ENCODE measurements at regions not wholly inside any gene's neighbourhood (a gene's known extent, or its start where the extent isn't known, plus 50 kb on each side); places are given as distances from the start of the nearest gene placed in this dataset.

- TF ChIP-seq EZH2 (IDR thresholded peaks at IDR 0.05) (no peak), FOXP2 (optimal IDR thresholded peaks at IDR 0.05; ENCODE audit: control extremely low read depth, extremely low read length, insufficient read depth) (no peak), POLR2AphosphoS5 (IDR thresholded peaks at IDR 0.05; ENCODE audit: borderline replicate concordance, low read depth, low read length) (no peak)
Observed at GRCh38 chr10:78871796-78872195, 197.0 kb upstream of the ZMIZ1 start.

GRCh38 chr10:78873413-78873812 lies 195.4 kb upstream of the ZMIZ1 start:
- DNase-seq (ENCODE audit: low read depth, low spot score), result no peak
- H3K4me3 ChIP-seq, result no peak overlapping the region
- H3K27ac ChIP-seq, result no peak overlapping the region
- TF ChIP-seq FOXP2 (optimal IDR thresholded peaks at IDR 0.05; ENCODE audit: control extremely low read depth, extremely low read length, insufficient read depth), result no peak
- TF ChIP-seq POLR2AphosphoS5 (IDR thresholded peaks at IDR 0.05; ENCODE audit: borderline replicate concordance, low read depth, low read length), result no peak
- TF ChIP-seq EZH2 (IDR thresholded peaks at IDR 0.05), result no peak
- no peaks in the 10 kb centered on the region for H3K36me3 ChIP-seq (ENCODE audit: insufficient read depth, low read length)
- no peak overlapping the region for H3K9ac ChIP-seq (ENCODE audit: insufficient read length)
- H3K9me3 ChIP-seq (ENCODE audit: low read depth, low read length), result no peaks in the 10 kb centered on the region

More at GRCh38 chr10:78871796-78872195, 197.0 kb upstream of the ZMIZ1 start:
- Histone ChIP-seq H3K4me3 (no peak overlapping the region), H3K9ac (ENCODE audit: insufficient read length) (no peak overlapping the region), H3K36me3 (ENCODE audit: insufficient read depth, low read length) (no peaks in the 10 kb centered on the region), H3K9me3 (ENCODE audit: low read depth, low read length) (no peaks in the 10 kb centered on the region), H3K27ac (no peak overlapping the region)
- DNase-seq (ENCODE audit: low read depth, low spot score), result no peak

DNA sequence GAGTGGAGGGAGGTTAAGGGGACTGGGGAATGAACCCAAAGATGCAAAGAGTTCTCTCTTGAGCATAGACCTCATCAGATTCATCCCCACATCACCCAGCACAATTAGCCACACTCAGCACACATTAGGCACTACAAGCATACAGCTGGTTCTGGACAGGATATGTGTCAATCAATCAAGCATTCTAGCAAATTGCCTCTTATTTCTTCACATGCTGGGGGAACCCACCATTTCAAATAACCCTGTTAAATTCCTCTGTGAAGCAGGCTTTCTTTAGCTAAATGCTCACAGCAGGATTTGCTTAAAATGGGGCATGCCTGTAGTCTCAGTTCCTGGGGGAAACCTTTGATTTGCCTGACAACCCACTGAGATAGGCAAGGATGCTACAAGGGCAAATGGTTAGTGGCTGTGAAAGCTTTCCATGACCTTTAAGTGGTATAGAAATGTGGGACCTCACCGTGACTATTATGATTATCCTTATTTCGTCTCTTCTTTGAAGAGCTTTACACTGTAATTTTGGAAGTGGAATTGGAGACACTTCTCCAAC lies 193.4 kb upstream of the ZMIZ1 start:
- no peak for DNase-seq (ENCODE audit: low read depth, low spot score)
- no peak for TF ChIP-seq EZH2 (IDR thresholded peaks at IDR 0.05)
- TF ChIP-seq FOXP2 (optimal IDR thresholded peaks at IDR 0.05; ENCODE audit: control extremely low read depth, extremely low read length, insufficient read depth), result no peak
- no peak for TF ChIP-seq POLR2AphosphoS5 (IDR thresholded peaks at IDR 0.05; ENCODE audit: borderline replicate concordance, low read depth, low read length)

GRCh38 chr10:78875932-78876331 lies 192.8 kb upstream of the ZMIZ1 start:
- no peak for TF ChIP-seq POLR2AphosphoS5 (IDR thresholded peaks at IDR 0.05; ENCODE audit: borderline replicate concordance, low read depth, low read length)
- TF ChIP-seq FOXP2 (optimal IDR thresholded peaks at IDR 0.05; ENCODE audit: control extremely low read depth, extremely low read length, insufficient read depth), result no peak
- no peak for TF ChIP-seq EZH2 (IDR thresholded peaks at IDR 0.05)
- DNase-seq (ENCODE audit: low read depth, low spot score), result no peak
- no peak overlapping the region for H3K27ac ChIP-seq
- H3K36me3 ChIP-seq (ENCODE audit: insufficient read depth, low read length), result no peaks in the 10 kb centered on the region
- H3K9ac ChIP-seq (ENCODE audit: insufficient read length), result no peak overlapping the region
- H3K9me3 ChIP-seq (ENCODE audit: low read depth, low read length), result no peaks in the 10 kb centered on the region
- no peak overlapping the region for H3K4me3 ChIP-seq

More for the DNA sequence above, 193.4 kb upstream of the ZMIZ1 start:
- Histone ChIP-seq H3K9ac (ENCODE audit: insufficient read length) (no peak overlapping the region), H3K36me3 (ENCODE audit: insufficient read depth, low read length) (no peaks in the 10 kb centered on the region), H3K4me3 (no peak overlapping the region), H3K9me3 (ENCODE audit: low read depth, low read length) (no peaks in the 10 kb centered on the region), H3K27ac (no peak overlapping the region)

- DNase-seq (ENCODE audit: low read depth, low spot score), result no peak
- no peaks in the 10 kb centered on the region for H3K36me3 ChIP-seq (ENCODE audit: insufficient read depth, low read length)
- TF ChIP-seq POLR2AphosphoS5 (IDR thresholded peaks at IDR 0.05; ENCODE audit: borderline replicate concordance, low read depth, low read length), result no peak
- no peak for TF ChIP-seq EZH2 (IDR thresholded peaks at IDR 0.05)
- TF ChIP-seq FOXP2 (optimal IDR thresholded peaks at IDR 0.05; ENCODE audit: control extremely low read depth, extremely low read length, insufficient read depth), result no peak
- no peak overlapping the region for H3K27ac ChIP-seq
- H3K9me3 ChIP-seq (ENCODE audit: low read depth, low read length), result no peaks in the 10 kb centered on the region
- no peak overlapping the region for H3K4me3 ChIP-seq
- H3K9ac ChIP-seq (ENCODE audit: insufficient read length), result no peak overlapping the region
Observed at GRCh38 chr10:78876449-78876848, 192.3 kb upstream of the ZMIZ1 start.

GRCh38 chr10:78879621-78880020 lies 189.1 kb upstream of the ZMIZ1 start:
- DNase-seq (ENCODE audit: low read depth, low spot score), result no peak
- TF ChIP-seq EZH2 (IDR thresholded peaks at IDR 0.05) (no peak), FOXP2 (optimal IDR thresholded peaks at IDR 0.05; ENCODE audit: control extremely low read depth, extremely low read length, insufficient read depth) (no peak)
- no peaks in the 10 kb centered on the region for H3K9me3 ChIP-seq (ENCODE audit: low read depth, low read length)
- no peaks in the 10 kb centered on the region for H3K36me3 ChIP-seq (ENCODE audit: insufficient read depth, low read length)
- no peak overlapping the region for H3K4me3 ChIP-seq
- H3K27ac ChIP-seq, result no peak overlapping the region
- H3K9ac ChIP-seq (ENCODE audit: insufficient read length), result no peak overlapping the region

- TF ChIP-seq EZH2 (IDR thresholded peaks at IDR 0.05) (no peak), POLR2AphosphoS5 (IDR thresholded peaks at IDR 0.05; ENCODE audit: borderline replicate concordance, low read depth, low read length) (no peak), FOXP2 (optimal IDR thresholded peaks at IDR 0.05; ENCODE audit: control extremely low read depth, extremely low read length, insufficient read depth) (no peak)
- Histone ChIP-seq H3K4me3 (no peak overlapping the region), H3K9me3 (ENCODE audit: low read depth, low read length) (no peaks in the 10 kb centered on the region), H3K36me3 (ENCODE audit: insufficient read depth, low read length) (no peaks in the 10 kb centered on the region), H3K9ac (ENCODE audit: insufficient read length) (no peak overlapping the region), H3K27ac (no peak overlapping the region)
- no peak for DNase-seq (ENCODE audit: low read depth, low spot score)
Observed at GRCh38 chr10:78886129-78886528, 182.6 kb upstream of the ZMIZ1 start.

GRCh38 chr10:78889536-78890063 lies 179.2 kb upstream of the ZMIZ1 start:
- Histone ChIP-seq H3K4me3 (no peak overlapping the region), H3K27ac (no peak overlapping the region), H3K9me3 (ENCODE audit: low read depth, low read length) (no peaks in the 10 kb centered on the region), H3K9ac (ENCODE audit: insufficient read length) (no peak overlapping the region), H3K36me3 (ENCODE audit: insufficient read depth, low read length) (no peaks in the 10 kb centered on the region)
- no peak for DNase-seq (ENCODE audit: low read depth, low spot score)
- TF ChIP-seq FOXP2 (optimal IDR thresholded peaks at IDR 0.05; ENCODE audit: control extremely low read depth, extremely low read length, insufficient read depth) (no peak), POLR2AphosphoS5 (IDR thresholded peaks at IDR 0.05; ENCODE audit: borderline replicate concordance, low read depth, low read length) (no peak), EZH2 (IDR thresholded peaks at IDR 0.05) (no peak)

DNA sequence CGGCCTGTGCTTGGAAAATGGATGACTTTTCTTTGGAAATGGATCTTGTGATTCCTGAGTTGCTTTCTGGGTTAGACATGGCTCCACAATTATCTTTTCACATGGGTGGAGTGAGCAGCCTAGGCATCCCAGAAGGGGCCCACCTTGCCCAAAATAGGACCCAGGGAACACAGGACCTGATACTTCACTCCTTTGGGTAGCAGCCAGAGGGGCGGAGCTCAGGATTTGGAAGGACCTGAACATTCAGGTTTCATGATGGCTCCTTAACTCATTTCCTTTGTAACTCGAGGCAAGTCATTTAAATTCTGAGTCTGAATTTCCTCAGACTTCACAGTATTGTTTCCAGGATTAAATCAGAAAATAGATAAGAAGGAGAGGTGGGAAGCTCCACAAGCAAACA lies 178.3 kb upstream of the ZMIZ1 start:
- no peak for DNase-seq (ENCODE audit: low read depth, low spot score)
- H3K36me3 ChIP-seq (ENCODE audit: insufficient read depth, low read length), result no peaks in the 10 kb centered on the region
- H3K4me3 ChIP-seq, result no peak overlapping the region
- TF ChIP-seq EZH2 (IDR thresholded peaks at IDR 0.05) (no peak), FOXP2 (optimal IDR thresholded peaks at IDR 0.05; ENCODE audit: control extremely low read depth, extremely low read length, insufficient read depth) (no peak), POLR2AphosphoS5 (IDR thresholded peaks at IDR 0.05; ENCODE audit: borderline replicate concordance, low read depth, low read length) (no peak)
- no peak overlapping the region for H3K27ac ChIP-seq
- H3K9ac ChIP-seq (ENCODE audit: insufficient read length), result no peak overlapping the region
- H3K9me3 ChIP-seq (ENCODE audit: low read depth, low read length), result no peaks in the 10 kb centered on the region

Data from SK-N-MC (cell line).